SK-N-MC (cell line): ENCODE measurements at regions not wholly inside any gene's neighbourhood (a gene's known extent, or its start where the extent isn't known, plus 50 kb on each side); places are given as distances from the start of the nearest gene placed in this dataset.

Experiments used
- EZH2 ChIP-seq: fragments of 200-600 bp; sonication (generic); IDR thresholded peaks from one replicate; pipeline ENCODE4 v1.6.1; 2017; ENCODE audit warnings: antibody characterized with exemption
- FOXP2 ChIP-seq: optimal IDR thresholded peaks from 2 replicates; pipeline ENCODE3; 2011; ENCODE audit warnings: mild to moderate bottlenecking, moderate library complexity; ENCODE audit not compliant: insufficient read depth; ENCODE audit errors: extremely low read length, control extremely low read depth
- POLR2AphosphoS5 ChIP-seq: IDR thresholded peaks from 2 replicates; pipeline ENCODE4 v1.6.1; 2012; ENCODE audit warnings: mild to moderate bottlenecking, low read depth, low read length, borderline replicate concordance

DNA sequence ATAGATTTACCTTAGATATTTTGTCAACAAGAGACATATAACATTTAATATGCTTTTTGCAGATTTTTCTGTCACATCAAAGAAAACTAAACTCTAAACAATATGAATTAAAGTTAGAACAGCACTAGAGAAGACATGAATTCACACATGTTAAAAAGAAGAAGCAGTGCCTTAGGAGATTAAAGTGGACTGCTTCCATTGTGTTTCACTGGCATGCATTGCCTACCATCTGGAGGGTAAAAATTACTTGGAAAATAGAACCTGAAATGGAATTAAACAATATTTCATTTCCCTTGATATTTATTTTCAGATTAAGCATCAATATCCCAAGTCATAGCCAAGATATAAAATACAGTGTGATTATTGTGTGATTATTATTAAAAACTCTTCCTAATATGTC lies 319.4 kb upstream of the CDH18 start:
- TF ChIP-seq EZH2 (no peak), POLR2AphosphoS5 (no peak), FOXP2 (no peak)
